ENCODE measurements at regions not wholly inside any gene's neighbourhood (a gene's known extent, or its start where the extent isn't known, plus 50 kb on each side); places are given as distances from the start of the nearest gene placed in this dataset.

DNA sequence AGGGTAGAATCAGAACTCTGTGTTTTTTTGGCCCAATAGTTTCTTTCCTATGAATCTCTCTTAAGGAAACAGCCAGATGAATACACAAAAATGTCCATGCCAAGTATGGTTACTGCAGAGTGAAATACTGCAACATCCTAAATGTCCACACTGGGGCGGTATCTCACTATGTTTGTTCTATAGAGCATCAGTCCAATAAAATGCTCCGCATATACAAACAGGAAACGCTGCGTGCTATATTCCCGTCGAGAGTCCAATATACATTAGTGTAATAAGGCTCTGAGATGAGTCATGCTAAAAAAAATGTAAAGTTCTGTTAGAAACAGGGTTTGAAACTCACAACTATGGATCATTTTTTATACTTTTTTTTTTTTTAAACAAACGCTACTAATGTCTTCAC is 72.9 kb upstream of the ENOX2 start:
- TF ChIP-seq, protein P1, sequence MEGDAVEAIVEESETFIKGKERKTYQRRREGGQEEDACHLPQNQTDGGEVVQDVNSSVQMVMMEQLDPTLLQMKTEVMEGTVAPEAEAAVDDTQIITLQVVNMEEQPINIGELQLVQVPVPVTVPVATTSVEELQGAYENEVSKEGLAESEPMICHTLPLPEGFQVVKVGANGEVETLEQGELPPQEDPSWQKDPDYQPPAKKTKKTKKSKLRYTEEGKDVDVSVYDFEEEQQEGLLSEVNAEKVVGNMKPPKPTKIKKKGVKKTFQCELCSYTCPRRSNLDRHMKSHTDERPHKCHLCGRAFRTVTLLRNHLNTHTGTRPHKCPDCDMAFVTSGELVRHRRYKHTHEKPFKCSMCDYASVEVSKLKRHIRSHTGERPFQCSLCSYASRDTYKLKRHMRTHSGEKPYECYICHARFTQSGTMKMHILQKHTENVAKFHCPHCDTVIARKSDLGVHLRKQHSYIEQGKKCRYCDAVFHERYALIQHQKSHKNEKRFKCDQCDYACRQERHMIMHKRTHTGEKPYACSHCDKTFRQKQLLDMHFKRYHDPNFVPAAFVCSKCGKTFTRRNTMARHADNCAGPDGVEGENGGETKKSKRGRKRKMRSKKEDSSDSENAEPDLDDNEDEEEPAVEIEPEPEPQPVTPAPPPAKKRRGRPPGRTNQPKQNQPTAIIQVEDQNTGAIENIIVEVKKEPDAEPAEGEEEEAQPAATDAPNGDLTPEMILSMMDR (conservative IDR thresholded peaks at IDR 0.05; ENCODE audit: low read length) = peak; percentile 68
- no peak for TF ChIP-seq EZH2phosphoT487 (IDR thresholded peaks at IDR 0.05; ENCODE audit: borderline replicate concordance)
